Activated naive CD4-positive, alpha-beta T cell treated with anti-CD3 and anti-CD28 coated beads, Interleukin-2, amount 50 U/mL, for 24 hours (primary cell): ENCODE measurements at regions not wholly inside any gene's neighbourhood (a gene's known extent, or its start where the extent isn't known, plus 50 kb on each side); places are given as distances from the start of the nearest gene placed in this dataset.

Experiments
- H3K27ac Mint-ChIP-seq: one replicate; pipeline ENCODE4 v1.8.0; 2021; ENCODE audit warnings: mild to moderate bottlenecking, mixed read lengths
- H3K27me3 Mint-ChIP-seq: one replicate; pipeline ENCODE4 v1.8.0; 2021; ENCODE audit warnings: mixed read lengths
- H3K36me3 Mint-ChIP-seq: one replicate; pipeline ENCODE4 v1.8.0; 2021; ENCODE audit warnings: mixed read lengths
- H3K4me1 Mint-ChIP-seq: one replicate; pipeline ENCODE4 v1.8.0; 2021; ENCODE audit warnings: mixed read lengths
- H3K4me3 Mint-ChIP-seq: one replicate; pipeline ENCODE4 v1.8.0; 2021; ENCODE audit warnings: mild to moderate bottlenecking, mixed read lengths
- H3K9me3 Mint-ChIP-seq: one replicate; pipeline ENCODE4 v1.8.0; 2021; ENCODE audit warnings: mixed read lengths

DNA sequence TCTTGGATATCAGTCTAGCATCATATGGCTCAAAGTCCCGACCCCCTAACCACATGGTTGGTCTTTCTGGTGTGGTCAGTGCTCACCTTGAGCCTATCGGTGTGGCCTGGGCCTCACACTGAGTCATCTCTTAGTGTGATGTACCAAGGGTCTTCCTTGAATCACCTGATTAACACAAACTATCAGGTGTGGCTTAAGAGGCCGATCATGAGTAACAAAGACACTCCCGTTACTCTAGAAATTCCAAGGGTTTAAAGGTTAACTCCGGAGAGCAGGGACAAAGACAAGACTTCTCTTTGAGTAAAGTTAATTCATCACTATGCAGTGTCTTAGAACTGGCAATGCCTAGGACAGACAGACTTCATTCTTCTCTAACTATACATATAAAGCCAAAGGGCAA is 52.3 kb upstream of the ARMC3 start:
- Mint-ChIP-seq H3K36me3 (no peaks in the 10 kb centered on the region), H3K4me3 (no peak overlapping the region), H3K4me1 (peaks cover 12% of the 10 kb centered on the region), H3K27ac (no peak overlapping the region), H3K9me3 (no peaks in the 10 kb centered on the region), H3K27me3 (no peaks in the 10 kb centered on the region)

GRCh38 chr10:22874189-22874854 is 53.5 kb upstream of the ARMC3 start:
- no peak overlapping the region for H3K4me3 Mint-ChIP-seq
- no peaks in the 10 kb centered on the region for H3K36me3 Mint-ChIP-seq
- H3K9me3 Mint-ChIP-seq = no peaks in the 10 kb centered on the region
- H3K27ac Mint-ChIP-seq = no peak overlapping the region
- no peaks in the 10 kb centered on the region for H3K27me3 Mint-ChIP-seq
- peaks cover 12% of the 10 kb centered on the region for H3K4me1 Mint-ChIP-seq

DNA sequence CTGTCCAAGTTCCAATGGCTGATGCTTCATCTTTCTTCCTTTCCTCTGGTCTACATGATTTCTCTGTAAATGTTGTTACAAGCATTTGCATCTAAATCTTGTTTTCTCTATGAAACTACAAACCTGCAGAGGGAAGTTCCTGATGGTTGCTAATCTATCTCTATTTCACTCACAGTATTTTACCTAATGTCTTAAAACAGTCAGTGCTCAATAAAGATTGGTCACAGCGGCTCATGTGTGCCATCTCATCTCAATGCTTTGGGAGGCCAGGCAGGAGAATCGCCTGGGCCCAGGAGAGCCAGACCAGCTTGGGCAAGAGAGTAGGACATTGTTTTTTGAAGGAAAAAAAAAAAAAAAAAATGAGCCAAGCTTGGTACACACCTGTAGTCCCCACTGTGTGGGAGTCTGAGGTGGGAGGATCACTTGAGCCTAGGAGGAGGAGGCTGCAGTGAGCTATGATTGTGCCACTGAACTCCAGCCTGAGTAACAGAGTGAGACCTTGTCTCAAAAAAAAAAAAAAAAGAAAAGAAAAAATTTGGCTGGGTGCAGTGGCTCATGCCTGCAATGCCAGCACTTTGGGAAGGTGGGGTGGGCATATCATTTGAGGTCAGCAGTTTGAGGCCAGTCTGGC is 71.3 kb upstream of the ARMC3 start:
- Mint-ChIP-seq H3K4me3 (no peak overlapping the region), H3K27ac (no peak overlapping the region), H3K4me1 (no peaks in the 10 kb centered on the region), H3K9me3 (no peaks in the 10 kb centered on the region), H3K27me3 (no peaks in the 10 kb centered on the region), H3K36me3 (no peaks in the 10 kb centered on the region)

DNA sequence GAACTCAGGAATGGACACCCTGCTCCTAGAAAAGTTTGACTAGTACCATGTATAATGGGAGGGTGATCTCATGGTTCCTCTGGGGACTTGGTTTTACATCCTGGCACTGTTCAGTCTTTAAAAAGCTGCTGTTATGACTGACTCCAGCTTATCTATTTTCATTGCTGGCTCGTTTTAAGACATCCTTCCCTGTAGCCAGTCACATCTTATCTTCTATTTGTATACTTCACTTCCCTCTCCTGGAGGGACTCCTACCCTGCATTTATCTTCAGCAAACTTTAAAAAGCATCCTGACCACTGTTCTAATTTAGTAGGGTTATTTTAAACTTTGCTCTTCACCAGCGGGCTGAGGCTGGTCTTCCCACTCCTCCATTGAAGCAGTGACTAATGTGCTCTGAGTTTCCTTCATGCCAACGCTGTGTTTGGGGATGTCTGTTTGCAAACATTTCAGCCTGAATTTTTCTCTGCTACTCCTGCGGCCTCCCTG is 72.9 kb upstream of the ARMC3 start:
- Mint-ChIP-seq H3K36me3 (no peaks in the 10 kb centered on the region), H3K27me3 (no peaks in the 10 kb centered on the region)

GRCh38 chr10:22853906-22854447 is 73.9 kb upstream of the ARMC3 start:
- no peak overlapping the region for H3K4me3 Mint-ChIP-seq
- H3K27ac Mint-ChIP-seq = no peak overlapping the region
- no peaks in the 10 kb centered on the region for H3K9me3 Mint-ChIP-seq
- H3K36me3 Mint-ChIP-seq = no peaks in the 10 kb centered on the region
- peaks cover 8% of the 10 kb centered on the region for H3K4me1 Mint-ChIP-seq
- H3K27me3 Mint-ChIP-seq = no peaks in the 10 kb centered on the region

More for the DNA sequence above, 72.9 kb upstream of the ARMC3 start:
- Mint-ChIP-seq H3K4me1 (no peaks in the 10 kb centered on the region), H3K27ac (no peak overlapping the region), H3K9me3 (no peaks in the 10 kb centered on the region), H3K4me3 (no peak overlapping the region)

DNA sequence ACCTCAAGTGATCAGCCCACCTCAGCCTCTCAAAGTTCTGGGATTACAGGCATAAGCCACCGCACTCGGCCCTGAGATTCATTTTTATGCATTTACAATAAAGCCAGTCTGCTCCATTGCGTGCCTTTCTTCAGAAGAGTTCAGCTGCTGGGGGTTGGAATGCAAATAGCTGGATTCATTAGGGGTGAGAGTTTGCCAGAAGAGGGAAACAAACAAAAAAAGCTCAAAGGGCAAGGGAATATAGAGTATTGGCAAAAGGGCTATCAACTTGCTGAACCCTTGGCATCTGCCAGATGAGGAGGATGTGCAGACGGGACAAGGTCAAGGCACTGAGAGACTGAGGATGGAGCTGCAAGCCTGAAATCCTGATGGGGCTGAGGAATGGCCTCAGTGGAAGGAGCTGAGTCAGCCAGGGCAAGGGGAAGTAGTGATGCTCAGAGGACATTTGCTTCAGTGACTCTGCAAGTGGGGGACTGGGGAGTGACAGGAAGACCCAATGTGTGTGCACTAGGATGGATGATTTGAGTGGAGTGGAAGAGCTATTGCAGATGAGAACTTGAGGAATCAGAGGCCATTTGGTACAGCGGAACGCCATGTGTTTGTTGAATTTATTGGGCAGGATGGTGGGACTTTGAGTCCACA is 75.0 kb upstream of the ARMC3 start:
- no peaks in the 10 kb centered on the region for H3K36me3 Mint-ChIP-seq
- H3K4me1 Mint-ChIP-seq = peaks cover 11% of the 10 kb centered on the region
- no peak overlapping the region for H3K27ac Mint-ChIP-seq
- H3K27me3 Mint-ChIP-seq = no peaks in the 10 kb centered on the region
- no peaks in the 10 kb centered on the region for H3K9me3 Mint-ChIP-seq
- H3K4me3 Mint-ChIP-seq = no peak overlapping the region

- Mint-ChIP-seq H3K36me3 (no peaks in the 10 kb centered on the region), H3K27me3 (no peaks in the 10 kb centered on the region), H3K4me3 (no peak overlapping the region), H3K9me3 (no peaks in the 10 kb centered on the region), H3K27ac (no peak overlapping the region), H3K4me1 (peaks cover 11% of the 10 kb centered on the region)
These were observed 76.0 kb upstream of the ARMC3 start for GRCh38 chr10:22851865-22852239.

- H3K9me3 Mint-ChIP-seq = no peaks in the 10 kb centered on the region
- H3K4me3 Mint-ChIP-seq = no peak overlapping the region
- H3K27ac Mint-ChIP-seq = no peak overlapping the region
- H3K27me3 Mint-ChIP-seq = no peaks in the 10 kb centered on the region
- peaks cover 11% of the 10 kb centered on the region for H3K4me1 Mint-ChIP-seq
- H3K36me3 Mint-ChIP-seq = no peaks in the 10 kb centered on the region
These were observed 77.3 kb upstream of the ARMC3 start for GRCh38 chr10:22850541-22850940.

DNA sequence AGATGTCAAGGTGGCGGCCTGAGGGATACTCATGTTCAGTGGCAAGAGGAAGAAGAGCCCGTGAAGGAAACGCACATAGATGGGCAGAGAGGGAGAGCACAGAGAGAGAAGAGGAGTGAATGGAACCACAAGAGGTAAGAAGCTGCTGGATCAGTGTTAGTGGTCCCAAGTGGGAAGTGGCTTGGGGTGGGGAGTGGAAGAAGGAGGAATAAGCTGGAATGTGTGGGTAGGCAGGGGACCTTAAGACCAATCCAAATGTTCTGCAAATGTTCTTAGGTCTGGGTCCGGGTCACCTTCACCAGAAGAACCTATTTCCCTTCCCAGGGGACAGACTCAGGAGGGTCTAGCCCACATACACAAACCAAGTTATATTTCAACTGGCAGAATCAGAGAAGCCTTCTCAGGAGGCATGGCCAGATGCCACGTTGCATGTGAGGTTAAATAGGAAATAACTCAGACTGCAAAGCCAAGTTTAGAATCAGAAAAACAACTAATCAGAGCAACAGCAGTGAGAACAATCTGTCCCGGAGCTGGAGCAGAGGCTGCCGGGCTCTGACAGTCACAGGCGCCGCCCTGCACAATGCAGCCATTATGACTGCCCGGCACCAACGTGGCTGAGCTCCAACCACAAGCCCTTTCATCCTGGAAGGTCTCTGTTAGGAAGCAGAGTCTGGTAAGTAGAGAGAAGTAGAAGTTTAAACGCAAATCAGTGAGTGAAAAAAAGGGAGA is 78.6 kb upstream of the ARMC3 start:
- peak overlapping the region; percentile 63 for H3K4me3 Mint-ChIP-seq
- H3K27ac Mint-ChIP-seq = peak overlapping the region; percentile 5

GRCh38 chr10:22848509-22848908 is 79.3 kb upstream of the ARMC3 start:
- no peak overlapping the region for H3K27ac Mint-ChIP-seq
- no peaks in the 10 kb centered on the region for H3K9me3 Mint-ChIP-seq
- peaks cover 11% of the 10 kb centered on the region for H3K4me1 Mint-ChIP-seq
- H3K36me3 Mint-ChIP-seq = no peaks in the 10 kb centered on the region
- H3K4me3 Mint-ChIP-seq = peak overlapping the region; percentile 1
- H3K27me3 Mint-ChIP-seq = no peaks in the 10 kb centered on the region

More for the DNA sequence above, 78.6 kb upstream of the ARMC3 start:
- Mint-ChIP-seq H3K4me1 (peaks cover 11% of the 10 kb centered on the region), H3K36me3 (no peaks in the 10 kb centered on the region), H3K27me3 (no peaks in the 10 kb centered on the region), H3K9me3 (no peaks in the 10 kb centered on the region)

- Mint-ChIP-seq H3K4me1 (peaks cover 11% of the 10 kb centered on the region), H3K9me3 (no peaks in the 10 kb centered on the region), H3K27ac (no peak overlapping the region), H3K4me3 (no peak overlapping the region), H3K36me3 (no peaks in the 10 kb centered on the region), H3K27me3 (peaks cover 1% of the 10 kb centered on the region)
These were observed 81.6 kb upstream of the ARMC3 start for GRCh38 chr10:22846294-22846693.

GRCh38 chr10:22839639-22840038 is 88.2 kb upstream of the ARMC3 start:
- no peak overlapping the region for H3K4me3 Mint-ChIP-seq
- peaks cover 7% of the 10 kb centered on the region for H3K4me1 Mint-ChIP-seq
- no peak overlapping the region for H3K27ac Mint-ChIP-seq
- no peaks in the 10 kb centered on the region for H3K9me3 Mint-ChIP-seq
- peaks cover 1% of the 10 kb centered on the region for H3K27me3 Mint-ChIP-seq
- H3K36me3 Mint-ChIP-seq = no peaks in the 10 kb centered on the region

DNA sequence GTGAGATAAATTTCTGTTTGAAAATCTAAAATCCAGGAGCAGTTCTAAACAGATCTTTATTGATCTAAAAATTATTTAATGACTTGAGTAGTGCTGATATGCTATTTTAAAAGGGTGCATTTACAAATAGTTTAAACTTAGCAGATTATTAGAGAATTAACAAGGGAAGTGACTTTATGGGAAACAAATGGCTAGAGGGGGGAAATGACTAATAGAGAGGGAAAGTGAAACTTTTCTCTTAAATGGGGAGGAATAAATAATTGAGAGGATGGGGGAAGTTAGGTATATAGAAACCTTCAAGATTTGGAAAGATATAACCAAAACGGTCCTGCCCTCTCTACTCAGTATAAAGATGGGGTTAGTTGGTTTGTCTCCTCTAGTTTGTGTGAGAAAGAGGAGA is 90.1 kb upstream of the ARMC3 start:
- no peaks in the 10 kb centered on the region for H3K27me3 Mint-ChIP-seq
- no peaks in the 10 kb centered on the region for H3K36me3 Mint-ChIP-seq
- no peaks in the 10 kb centered on the region for H3K9me3 Mint-ChIP-seq
- no peak overlapping the region for H3K4me3 Mint-ChIP-seq
- no peak overlapping the region for H3K27ac Mint-ChIP-seq
- peaks cover 7% of the 10 kb centered on the region for H3K4me1 Mint-ChIP-seq

DNA sequence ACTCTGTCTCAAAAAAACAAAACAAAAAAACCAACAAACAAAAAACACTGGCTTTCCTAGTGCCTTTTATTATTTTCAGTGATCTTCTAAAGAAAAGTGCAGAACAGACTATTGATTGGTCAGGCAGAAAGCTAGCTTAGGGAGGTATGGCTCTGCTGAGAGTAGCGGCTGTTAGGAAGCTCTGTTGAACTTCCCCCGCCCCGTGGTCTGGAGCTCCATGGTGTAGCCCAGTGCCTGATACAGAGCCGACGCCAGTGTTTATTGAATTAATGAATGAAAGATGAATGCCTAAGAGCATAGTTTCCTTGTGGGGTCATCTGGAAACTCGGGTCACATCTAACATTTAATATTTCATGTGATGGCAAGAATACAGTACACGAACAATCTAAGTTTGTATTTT is 90.5 kb upstream of the ARMC3 start:
- no peaks in the 10 kb centered on the region for H3K9me3 Mint-ChIP-seq
- H3K4me3 Mint-ChIP-seq = no peak overlapping the region
- peaks cover 7% of the 10 kb centered on the region for H3K4me1 Mint-ChIP-seq
- no peaks in the 10 kb centered on the region for H3K36me3 Mint-ChIP-seq
- H3K27ac Mint-ChIP-seq = no peak overlapping the region
- no peaks in the 10 kb centered on the region for H3K27me3 Mint-ChIP-seq

- H3K9me3 Mint-ChIP-seq = no peaks in the 10 kb centered on the region
- H3K4me3 Mint-ChIP-seq = no peak overlapping the region
- peaks cover 7% of the 10 kb centered on the region for H3K4me1 Mint-ChIP-seq
- peak overlapping the region; percentile 61 for H3K27ac Mint-ChIP-seq
- H3K27me3 Mint-ChIP-seq = no peaks in the 10 kb centered on the region
- H3K36me3 Mint-ChIP-seq = no peaks in the 10 kb centered on the region
These were observed 93.4 kb upstream of the ARMC3 start for GRCh38 chr10:22834471-22834870.
